IPS-15b (cell line): ENCODE measurements at regions not wholly inside any gene's neighbourhood (a gene's known extent, or its start where the extent isn't known, plus 50 kb on each side); places are given as distances from the start of the nearest gene placed in this dataset.

ENCODE experiments used
- H3K27me3 ChIP-seq: one replicate; pipeline ENCODE4 v1.6.1; 2013; ENCODE audit warnings: low read length; ENCODE audit not compliant: control insufficient read depth, insufficient read depth
- H3K36me3 ChIP-seq: one replicate; pipeline ENCODE4 v1.6.1; 2013; ENCODE audit warnings: low read length; ENCODE audit not compliant: control insufficient read depth, insufficient read depth
- H3K4me1 ChIP-seq: one replicate; pipeline ENCODE4 v1.6.1; 2013; ENCODE audit warnings: mild to moderate bottlenecking, low read length; ENCODE audit not compliant: control insufficient read depth, insufficient read depth
- H3K4me3 ChIP-seq: one replicate; pipeline ENCODE4 v1.5.1; 2013; ENCODE audit warnings: low read depth, low read length
- H3K9ac ChIP-seq: one replicate; pipeline ENCODE4 v1.6.1; 2013; ENCODE audit warnings: low read depth, mild to moderate bottlenecking, low read length
- H3K9me3 ChIP-seq: one replicate; pipeline ENCODE4 v1.6.1; 2013; ENCODE audit warnings: mild to moderate bottlenecking, low read length; ENCODE audit not compliant: control insufficient read depth, insufficient read depth

DNA sequence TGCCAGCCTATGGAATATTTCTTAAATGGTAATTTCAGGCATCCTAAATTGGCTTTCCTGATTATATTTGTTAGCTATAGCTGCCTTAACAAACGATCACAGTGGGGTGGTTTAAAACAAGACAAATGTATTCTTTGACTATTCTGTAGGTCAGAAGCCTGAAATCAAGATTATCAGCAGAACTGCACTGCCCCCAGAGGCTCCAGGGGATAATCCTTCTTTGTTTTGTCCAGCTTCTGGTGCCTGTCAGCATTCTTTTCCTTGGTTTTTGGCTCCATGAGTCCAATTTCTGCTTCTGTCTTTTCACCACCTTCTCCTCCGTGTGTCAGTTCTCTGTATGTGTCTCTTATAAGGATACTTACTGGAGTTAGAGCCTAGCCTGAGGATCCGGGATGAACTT is 1282.2 kb upstream of the USP15 start:
- Histone ChIP-seq H3K9me3 (no peaks in the 10 kb centered on the region), H3K4me3 (no peak overlapping the region), H3K9ac (no peak overlapping the region), H3K36me3 (no peaks in the 10 kb centered on the region), H3K4me1 (peaks cover 8% of the 10 kb centered on the region), H3K27me3 (no peaks in the 10 kb centered on the region)

DNA sequence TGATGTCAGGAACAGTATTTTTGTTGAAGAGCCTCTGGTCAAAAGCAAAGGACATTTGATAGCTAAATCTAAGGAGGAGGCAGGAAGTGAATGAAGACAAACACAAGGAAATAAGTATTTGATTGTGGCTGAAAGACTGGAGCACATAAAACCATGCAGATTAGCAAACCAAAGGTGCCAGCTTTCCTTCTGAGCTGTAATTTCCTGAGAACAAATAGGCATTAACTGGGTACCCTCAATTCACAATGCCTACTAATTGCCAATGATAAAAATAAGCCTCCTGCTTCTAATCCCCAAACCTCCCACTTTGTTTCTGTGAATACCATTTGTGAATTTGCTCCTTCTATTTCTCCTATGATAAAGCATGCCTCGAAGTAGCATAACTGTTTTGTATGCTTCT is 1279.6 kb upstream of the USP15 start:
- H3K27me3 ChIP-seq, result no peaks in the 10 kb centered on the region
- H3K9me3 ChIP-seq, result no peaks in the 10 kb centered on the region
- H3K4me1 ChIP-seq, result peaks cover 8% of the 10 kb centered on the region
- no peak overlapping the region for H3K9ac ChIP-seq
- H3K36me3 ChIP-seq, result no peaks in the 10 kb centered on the region
- no peak overlapping the region for H3K4me3 ChIP-seq

DNA sequence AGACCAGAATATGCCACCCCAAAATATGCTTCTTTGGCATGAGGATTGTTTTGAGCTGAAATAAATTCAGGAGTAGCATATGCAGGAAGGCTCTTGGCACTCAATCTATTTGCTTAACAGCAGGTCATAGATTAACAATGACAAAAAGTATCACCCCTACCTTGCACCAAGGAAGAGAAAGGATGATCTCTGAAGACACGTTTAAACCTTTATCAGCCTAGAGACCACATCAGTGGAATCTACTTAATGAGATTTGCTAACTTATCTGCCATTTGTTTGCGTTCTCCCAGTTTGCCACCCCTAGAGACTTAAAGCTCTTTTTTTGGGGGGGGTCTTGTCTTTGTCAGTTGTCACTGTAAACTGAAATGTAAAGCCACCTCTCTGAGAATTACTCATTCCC is 1278.7 kb upstream of the USP15 start:
- Histone ChIP-seq H3K4me1 (peaks cover 8% of the 10 kb centered on the region), H3K9ac (no peak overlapping the region), H3K36me3 (no peaks in the 10 kb centered on the region), H3K4me3 (no peak overlapping the region), H3K27me3 (no peaks in the 10 kb centered on the region), H3K9me3 (no peaks in the 10 kb centered on the region)

DNA sequence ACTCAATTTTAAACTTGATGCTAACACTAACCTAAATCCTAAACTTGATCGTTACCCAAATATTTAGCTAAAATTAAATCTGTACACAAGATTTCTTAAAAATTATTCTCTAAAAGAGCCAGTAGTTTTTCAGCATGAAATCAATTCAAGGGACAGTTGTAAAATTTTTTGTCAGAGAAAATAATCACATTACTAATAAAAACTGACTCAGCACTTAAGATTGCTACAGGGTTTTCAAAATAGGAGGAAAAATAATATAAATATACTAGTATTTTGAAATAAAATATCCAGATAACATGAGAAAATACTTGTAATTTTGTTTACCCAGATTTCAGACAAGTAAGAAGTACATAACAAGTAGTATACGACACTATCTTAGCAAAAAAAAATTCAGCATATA is 1268.1 kb upstream of the USP15 start:
- Histone ChIP-seq H3K36me3 (no peaks in the 10 kb centered on the region), H3K27me3 (no peaks in the 10 kb centered on the region), H3K9me3 (no peaks in the 10 kb centered on the region), H3K4me1 (no peaks in the 10 kb centered on the region), H3K4me3 (no peak overlapping the region), H3K9ac (no peak overlapping the region)

DNA sequence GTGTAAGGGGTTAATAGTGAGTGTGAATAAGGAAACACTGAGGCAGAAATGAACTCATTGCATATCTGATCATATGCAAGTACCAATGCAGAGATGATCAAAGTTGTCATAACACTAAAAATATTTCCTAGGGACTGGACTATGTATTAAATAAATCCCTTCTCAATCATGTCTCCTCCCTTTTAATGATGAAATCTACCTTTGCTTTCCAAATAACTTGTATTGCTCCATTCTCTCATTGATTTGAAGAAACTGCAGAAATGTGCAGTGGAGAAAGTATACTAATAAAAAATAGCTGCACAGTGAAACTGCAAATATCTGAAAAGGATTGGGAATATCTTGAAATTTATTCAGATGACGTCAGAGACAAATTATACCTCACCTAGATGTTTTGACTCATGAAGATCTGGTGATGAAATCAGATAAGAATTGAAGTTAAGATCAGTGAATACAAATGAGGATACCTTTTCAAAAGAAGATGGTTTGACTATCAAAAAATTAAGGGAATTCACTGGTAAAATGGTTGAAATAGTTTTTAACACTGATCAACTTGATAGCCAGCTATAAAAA is 1264.9 kb upstream of the USP15 start:
- H3K4me3 ChIP-seq, result no peak overlapping the region
- no peaks in the 10 kb centered on the region for H3K9me3 ChIP-seq
- H3K4me1 ChIP-seq, result no peaks in the 10 kb centered on the region
- no peaks in the 10 kb centered on the region for H3K36me3 ChIP-seq
- no peak overlapping the region for H3K9ac ChIP-seq
- no peaks in the 10 kb centered on the region for H3K27me3 ChIP-seq

DNA sequence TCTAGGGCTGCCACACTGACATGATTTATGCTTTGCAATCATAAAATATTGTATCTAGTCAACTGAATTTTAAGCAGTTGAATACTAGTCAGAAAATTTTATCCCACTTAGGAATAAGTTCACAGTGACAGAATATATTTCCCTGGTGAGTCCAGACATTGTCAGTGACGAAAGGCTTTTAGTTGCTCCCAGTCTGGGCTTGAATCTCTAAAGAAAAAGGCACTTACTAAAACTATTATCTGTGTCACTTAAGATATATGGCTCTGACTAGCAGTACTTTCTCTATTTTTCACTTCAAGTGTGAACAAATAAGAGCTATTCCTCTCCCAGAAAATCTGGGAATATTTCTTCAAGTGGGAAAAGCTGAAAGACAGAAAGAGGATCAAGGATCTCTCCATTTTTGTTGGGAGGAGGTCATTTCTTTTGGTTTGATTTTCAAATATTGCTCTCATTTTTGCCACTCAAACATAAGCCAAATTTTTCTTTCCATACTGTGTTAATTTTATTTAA is 1262.3 kb upstream of the USP15 start:
- no peaks in the 10 kb centered on the region for H3K27me3 ChIP-seq
- no peak overlapping the region for H3K9ac ChIP-seq
- H3K36me3 ChIP-seq, result no peaks in the 10 kb centered on the region
- H3K4me3 ChIP-seq, result no peak overlapping the region
- H3K4me1 ChIP-seq, result no peaks in the 10 kb centered on the region
- no peaks in the 10 kb centered on the region for H3K9me3 ChIP-seq

DNA sequence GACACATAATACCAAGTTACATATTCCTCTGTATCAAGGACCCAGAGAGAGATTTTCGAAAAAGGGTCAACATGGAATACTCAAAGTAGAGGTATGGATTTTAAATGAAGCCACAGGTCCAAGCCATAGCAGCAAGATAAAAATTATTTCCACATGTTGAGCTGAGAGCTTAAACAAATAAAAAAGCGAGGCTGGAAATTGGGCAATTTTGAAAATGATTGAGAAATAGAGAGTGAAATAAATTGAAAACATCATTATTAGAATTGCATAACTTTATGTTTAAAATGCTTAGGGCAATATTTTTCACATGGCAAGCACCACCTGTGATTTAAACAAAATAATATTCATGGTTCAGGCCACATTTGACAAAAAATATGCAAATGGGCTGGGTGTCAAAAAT is 1251.0 kb upstream of the USP15 start:
- no peak overlapping the region for H3K4me3 ChIP-seq
- H3K4me1 ChIP-seq, result no peaks in the 10 kb centered on the region
- H3K9me3 ChIP-seq, result no peaks in the 10 kb centered on the region
- H3K36me3 ChIP-seq, result no peaks in the 10 kb centered on the region
- H3K9ac ChIP-seq, result no peak overlapping the region
- H3K27me3 ChIP-seq, result no peaks in the 10 kb centered on the region

DNA sequence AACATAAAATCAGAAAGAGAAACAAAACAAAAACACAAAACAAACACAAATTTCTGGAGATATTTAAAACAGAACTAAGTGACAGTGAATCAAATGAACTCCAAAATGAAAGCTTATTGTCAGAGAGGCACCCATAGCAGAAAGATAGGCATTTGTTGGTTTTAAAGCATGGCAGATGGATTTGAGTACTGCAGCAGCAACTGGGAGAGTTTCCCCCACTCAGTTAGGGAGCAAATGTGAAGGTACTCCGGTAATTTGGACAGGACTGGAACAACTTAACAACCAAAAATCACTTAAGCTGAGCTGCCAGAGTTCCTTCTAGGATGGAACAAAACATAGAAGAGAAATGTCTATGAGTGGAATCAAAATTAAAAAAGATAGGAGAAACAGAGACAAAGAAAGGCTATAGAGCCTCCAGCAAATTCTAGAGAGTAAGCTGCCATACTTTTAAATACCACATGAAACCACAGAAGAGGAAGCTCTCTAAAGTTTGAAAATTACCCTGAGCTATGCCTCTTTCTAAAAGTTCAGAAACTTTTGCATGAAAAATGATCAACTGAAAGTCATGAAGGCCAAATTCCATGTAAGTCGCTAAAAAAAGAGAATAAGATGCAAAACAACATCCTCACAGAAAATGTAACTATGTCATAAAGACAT is 1248.3 kb upstream of the USP15 start:
- no peak overlapping the region for H3K4me3 ChIP-seq
- no peaks in the 10 kb centered on the region for H3K27me3 ChIP-seq
- H3K4me1 ChIP-seq, result no peaks in the 10 kb centered on the region
- H3K9me3 ChIP-seq, result no peaks in the 10 kb centered on the region
- H3K36me3 ChIP-seq, result no peaks in the 10 kb centered on the region
- no peak overlapping the region for H3K9ac ChIP-seq

DNA sequence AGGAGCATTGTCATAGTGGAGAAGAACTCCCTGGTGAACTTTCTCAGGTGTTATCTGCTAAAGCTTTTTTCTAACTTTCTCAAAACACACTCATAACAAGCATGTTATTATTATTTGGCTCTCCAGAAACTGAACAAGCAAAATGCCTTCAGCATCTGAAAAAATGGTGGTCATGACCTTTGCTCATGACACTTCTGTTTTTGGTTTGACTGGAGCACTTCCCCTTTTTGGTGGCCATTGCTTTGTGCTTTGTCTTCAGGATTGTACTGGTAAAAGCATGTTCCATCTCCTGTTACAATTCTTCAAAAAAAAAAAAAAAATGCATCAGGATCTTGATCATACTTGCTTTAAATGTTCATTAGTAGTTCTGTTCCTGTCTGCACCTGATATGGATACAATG is 1241.6 kb upstream of the USP15 start:
- Histone ChIP-seq H3K36me3 (no peaks in the 10 kb centered on the region), H3K27me3 (no peaks in the 10 kb centered on the region), H3K4me3 (no peak overlapping the region), H3K9ac (no peak overlapping the region), H3K9me3 (no peaks in the 10 kb centered on the region), H3K4me1 (no peaks in the 10 kb centered on the region)

DNA sequence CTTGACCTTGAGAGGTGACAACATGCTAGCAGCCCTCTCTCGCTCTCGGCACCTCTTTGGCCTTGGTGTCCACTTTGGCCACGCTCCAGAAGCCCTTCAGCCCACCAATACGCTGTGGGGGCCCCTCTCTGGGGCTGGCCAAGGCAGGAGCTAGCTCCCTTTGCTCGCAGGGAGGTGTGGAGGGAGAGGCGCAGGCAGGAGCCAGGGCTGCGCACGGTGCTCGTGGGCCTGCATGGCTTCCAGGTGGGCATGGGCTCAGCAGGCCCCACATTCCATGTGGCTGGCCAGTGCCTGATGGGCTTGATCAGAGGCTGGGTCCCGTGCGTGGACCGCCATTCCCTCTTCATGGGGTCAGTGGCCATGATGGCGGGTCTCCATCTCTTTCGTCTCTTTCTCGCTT is 1237.0 kb upstream of the USP15 start:
- Histone ChIP-seq H3K9me3 (no peaks in the 10 kb centered on the region), H3K4me3 (no peak overlapping the region), H3K4me1 (no peaks in the 10 kb centered on the region), H3K36me3 (no peaks in the 10 kb centered on the region), H3K9ac (no peak overlapping the region), H3K27me3 (no peaks in the 10 kb centered on the region)

DNA sequence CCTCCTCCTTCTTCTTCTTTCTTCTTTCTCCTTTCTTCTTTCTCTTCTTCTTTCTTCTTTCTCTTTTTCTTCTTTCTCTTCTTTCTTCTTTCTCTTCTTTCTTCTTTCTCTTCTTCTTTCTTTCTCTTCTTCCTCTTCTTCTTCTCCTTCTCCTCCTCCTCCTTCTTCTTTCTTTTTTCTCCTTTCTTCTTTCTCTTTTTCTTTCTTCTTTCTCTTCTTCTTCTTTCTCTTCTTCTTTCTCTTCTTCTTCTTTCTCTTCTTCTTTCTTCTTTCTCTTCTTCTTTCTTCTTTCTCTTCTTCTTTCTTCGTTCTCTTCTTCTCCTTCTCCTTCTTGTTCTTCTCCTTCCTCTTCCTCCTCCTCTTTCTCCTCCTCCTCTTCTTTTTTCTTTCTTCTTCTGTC is 1230.7 kb upstream of the USP15 start:
- Histone ChIP-seq H3K27me3 (no peaks in the 10 kb centered on the region), H3K36me3 (no peaks in the 10 kb centered on the region), H3K4me3 (no peak overlapping the region), H3K4me1 (no peaks in the 10 kb centered on the region), H3K9me3 (peaks cover 3% of the 10 kb centered on the region), H3K9ac (no peak overlapping the region)

DNA sequence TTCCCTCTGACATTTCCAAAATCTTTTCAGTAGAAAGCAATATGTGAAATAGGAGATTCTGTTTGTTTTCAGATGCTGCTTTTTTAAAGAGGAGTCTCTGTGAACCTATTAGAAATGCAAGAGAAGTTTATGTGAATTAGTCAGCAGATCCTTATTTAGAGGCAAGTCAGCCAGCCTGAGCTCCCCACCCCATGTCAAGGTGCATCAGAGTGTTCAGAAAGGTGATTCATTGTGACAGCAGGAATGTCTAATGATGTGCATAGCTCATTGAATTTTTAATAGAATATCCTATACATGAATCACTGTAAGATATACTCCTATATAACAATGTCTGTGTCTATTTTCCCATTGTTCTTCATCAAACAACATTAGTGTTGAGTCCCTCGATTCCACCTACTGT is 1222.4 kb upstream of the USP15 start:
- Histone ChIP-seq H3K36me3 (no peaks in the 10 kb centered on the region), H3K27me3 (no peaks in the 10 kb centered on the region), H3K4me1 (no peaks in the 10 kb centered on the region), H3K9me3 (no peaks in the 10 kb centered on the region), H3K4me3 (no peak overlapping the region), H3K9ac (no peak overlapping the region)
